Retina (tissue), 1 donor: ENCODE measurements at regions not wholly inside any gene's neighbourhood (a gene's known extent, or its start where the extent isn't known, plus 50 kb on each side); places are given as distances from the start of the nearest gene placed in this dataset.
"Not testable (repeated sequence)": the region's sequence is repeated elsewhere in the genome, so short reads cannot be mapped to it uniquely, and the experiment has no call there.

Experiments used
- DNase-seq: peaks from one replicate; pipeline ENCODE4 v3.0.0-alpha.2; 2016

DNA sequence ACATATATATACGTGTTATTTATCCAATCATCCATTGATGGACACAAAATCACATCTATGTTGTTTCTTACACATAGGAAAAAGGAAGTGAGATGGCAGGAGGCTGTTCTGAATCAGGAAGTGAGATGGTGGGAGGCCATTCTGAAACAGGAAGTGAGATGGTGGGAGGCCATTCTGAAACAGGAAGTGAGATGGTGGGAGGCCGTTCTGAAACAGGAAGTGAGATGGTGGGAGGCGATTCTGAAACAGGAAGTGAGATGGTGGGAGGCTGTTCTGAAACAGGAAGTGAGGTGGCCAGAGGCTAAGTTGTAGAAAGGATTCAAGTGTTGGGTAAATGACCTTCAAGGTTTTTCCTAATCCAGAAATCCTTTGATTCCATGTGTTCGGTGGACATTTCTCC lies 921.5 kb downstream of the TYW1 start:
- DNase-seq, result no peak

DNA sequence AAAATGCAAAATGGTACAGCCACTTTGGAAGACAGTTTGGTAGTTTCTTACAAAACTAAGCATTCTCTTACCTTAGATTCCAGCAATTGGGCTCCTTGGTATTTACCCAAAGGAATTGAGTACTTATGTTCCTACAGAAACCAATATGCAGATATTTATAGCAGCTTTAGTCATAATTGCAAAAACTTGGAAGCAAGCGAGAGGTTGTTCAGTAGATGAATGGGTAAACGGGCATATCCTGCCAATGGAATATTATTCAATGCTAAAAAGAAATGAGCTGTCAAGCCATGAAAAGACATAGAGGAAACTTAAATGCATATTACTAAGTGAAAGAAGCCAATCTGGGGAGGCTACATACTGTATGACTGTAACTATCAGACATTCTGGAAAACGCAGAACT lies 926.7 kb downstream of the TYW1 start:
- DNase-seq, result no peak

DNA sequence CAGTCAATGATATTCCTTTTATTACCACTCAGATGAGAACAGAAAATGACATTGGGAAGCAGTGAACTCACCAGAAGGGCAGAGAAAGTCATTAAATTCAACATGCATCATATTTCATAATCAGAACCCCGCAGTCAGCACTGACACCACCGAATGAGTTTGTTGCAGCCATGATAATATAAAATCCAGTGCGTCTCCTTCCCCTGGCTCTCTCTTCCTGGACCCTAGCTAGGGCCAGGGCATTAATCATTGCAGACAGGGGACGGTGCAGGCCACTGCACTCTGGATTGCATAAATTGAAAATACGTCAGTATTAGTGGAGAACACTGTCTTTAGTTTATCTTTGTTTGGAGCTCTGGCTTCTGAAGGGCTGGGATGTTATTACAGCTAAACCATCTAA lies 931.5 kb downstream of the TYW1 start:
- no peak for DNase-seq

- not testable (repeated sequence) for DNase-seq
Measured at GRCh38 chr7:67936447-67936846, 939.8 kb downstream of the TYW1 start.

DNA sequence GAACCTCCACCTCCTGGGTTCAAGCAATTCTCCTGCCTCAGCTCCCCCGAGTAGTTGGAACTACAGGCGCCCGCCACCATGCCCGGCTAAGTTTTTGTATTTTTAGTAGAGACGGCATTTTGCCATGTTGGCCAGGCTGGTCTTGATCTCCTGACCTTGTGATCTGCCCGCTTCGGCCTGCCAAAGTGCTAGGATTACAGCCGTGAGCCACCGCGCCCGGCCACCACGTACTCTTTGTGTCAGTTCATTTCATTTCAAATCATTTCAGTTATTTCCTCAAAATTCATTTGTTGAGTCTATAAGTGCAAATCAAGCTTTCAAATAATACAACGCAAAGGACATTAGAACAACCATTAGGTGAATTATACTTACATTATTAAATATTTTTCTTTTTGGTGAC lies 943.8 kb downstream of the TYW1 start:
- no peak for DNase-seq

DNA sequence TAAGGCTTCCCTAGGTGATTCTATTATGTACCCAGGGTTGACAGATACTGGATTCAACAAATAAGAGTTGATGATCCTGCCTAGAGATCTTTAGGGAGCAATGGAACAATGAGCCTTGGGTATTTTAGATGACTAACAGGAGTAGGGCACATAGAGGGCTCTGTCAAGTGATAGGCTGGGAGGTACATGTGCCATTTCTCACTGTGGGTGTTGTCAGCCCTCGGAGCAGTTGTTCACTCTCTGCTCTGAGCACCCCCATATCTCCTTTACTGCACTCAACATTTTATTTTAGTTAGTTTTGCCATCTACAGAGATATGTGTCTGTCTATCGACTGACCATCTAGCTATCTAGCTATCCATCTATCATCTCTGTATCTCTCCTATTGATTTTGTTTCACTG lies 950.6 kb downstream of the TYW1 start:
- no peak for DNase-seq

GRCh38 chr7:67947646-67948045 lies 951.0 kb downstream of the TYW1 start:
- no peak for DNase-seq

GRCh38 chr7:67950321-67951083 lies 953.9 kb downstream of the TYW1 start:
- DNase-seq, result no peak

DNA sequence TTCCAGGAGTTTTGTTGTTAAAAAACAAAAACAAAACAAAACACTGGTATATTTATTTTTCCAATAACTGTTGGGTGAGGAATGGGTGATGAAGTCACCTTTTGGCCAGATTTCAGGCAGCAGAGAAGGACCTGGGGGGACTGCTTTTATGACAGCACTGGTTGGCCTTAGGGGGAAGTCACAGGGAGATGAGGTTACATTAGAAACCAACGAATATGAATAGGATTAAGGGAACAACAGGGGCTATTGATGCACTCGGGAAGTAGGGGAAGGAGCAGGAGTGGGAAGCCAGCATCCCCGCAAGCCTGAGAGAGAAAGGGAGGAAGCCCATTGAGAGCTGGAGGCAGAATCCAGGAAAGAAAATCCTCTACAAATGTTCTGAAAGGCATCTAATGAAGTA lies 958.4 kb downstream of the TYW1 start:
- DNase-seq, result no peak

DNA sequence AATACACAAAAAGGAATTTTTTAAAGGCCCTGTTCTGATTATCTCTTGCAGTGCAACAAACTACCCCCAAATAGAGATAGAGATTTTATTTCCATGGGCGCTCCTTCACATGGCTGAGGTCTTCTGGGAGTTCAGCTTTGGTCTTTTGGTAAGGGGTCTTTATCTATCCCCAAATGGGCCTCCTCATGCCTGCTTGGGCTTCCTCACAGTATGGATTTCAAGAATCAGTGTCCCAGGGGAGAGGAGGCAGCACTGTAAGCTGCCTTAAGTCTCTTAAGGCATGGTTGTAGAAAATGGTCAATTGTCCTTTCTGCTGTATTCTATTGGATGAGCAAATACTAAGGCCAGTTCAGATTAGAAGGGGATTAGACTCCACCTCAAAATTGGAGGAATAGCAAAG lies 966.2 kb downstream of the TYW1 start:
- no peak for DNase-seq

- no peak for DNase-seq
Measured at GRCh38 chr7:67976490-67976889, 979.9 kb downstream of the TYW1 start.

GRCh38 chr7:67983486-67983885 lies 986.9 kb downstream of the TYW1 start:
- DNase-seq, result no peak

GRCh38 chr7:67984326-67984725 lies 987.7 kb downstream of the TYW1 start:
- no peak for DNase-seq

GRCh38 chr7:67989142-67989541 lies 992.5 kb downstream of the TYW1 start:
- peak; percentile 8 for DNase-seq

DNA sequence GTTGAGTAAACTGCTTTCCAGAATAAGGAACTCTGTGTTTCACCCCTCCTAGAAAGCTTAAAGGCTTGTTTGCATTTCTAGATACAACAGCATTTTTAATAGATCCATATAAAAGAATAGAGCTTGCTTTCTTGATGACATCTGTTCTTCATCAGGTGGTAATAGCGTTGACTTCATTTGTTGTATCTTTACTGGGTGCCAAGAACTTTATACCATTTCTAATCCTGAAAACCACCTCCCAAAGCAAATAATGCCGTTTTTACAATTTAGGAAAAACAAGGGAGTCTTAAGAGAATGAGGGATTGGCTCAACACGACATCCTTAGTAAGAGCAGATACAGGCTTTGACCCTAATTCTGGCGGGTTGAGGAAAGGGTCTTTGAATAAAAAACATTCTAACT lies 993.4 kb downstream of the TYW1 start:
- DNase-seq, result no peak

DNA sequence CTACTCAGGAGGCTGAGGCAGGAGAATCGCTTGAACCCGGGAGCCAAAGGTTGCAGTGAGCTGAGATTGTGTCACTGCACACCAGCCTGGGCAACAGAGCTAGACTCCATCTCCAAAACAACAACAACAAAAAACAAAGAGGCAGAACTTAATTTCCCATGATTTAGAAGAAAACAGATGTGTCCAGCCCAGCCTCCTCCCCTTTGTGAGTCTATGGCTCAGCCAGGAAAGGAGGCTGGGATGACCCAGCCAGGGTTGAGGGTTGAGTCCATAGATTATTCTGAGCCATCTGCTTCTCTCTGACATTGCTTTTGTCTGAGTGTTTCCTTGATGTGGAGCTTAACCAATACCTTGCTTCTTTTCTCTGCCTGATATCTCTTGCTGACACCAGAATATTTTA lies 994.1 kb downstream of the TYW1 start:
- no peak for DNase-seq

- no peak for DNase-seq
Measured at GRCh38 chr7:67992287-67992686, 995.7 kb downstream of the TYW1 start.

- no peak for DNase-seq
Measured at GRCh38 chr7:68005992-68006391, 1009.4 kb downstream of the TYW1 start.

- DNase-seq, result no peak
Measured at GRCh38 chr7:68006619-68007018, 1010.0 kb downstream of the TYW1 start.

GRCh38 chr7:68009716-68010115 lies 1013.1 kb downstream of the TYW1 start:
- DNase-seq, result no peak

DNA sequence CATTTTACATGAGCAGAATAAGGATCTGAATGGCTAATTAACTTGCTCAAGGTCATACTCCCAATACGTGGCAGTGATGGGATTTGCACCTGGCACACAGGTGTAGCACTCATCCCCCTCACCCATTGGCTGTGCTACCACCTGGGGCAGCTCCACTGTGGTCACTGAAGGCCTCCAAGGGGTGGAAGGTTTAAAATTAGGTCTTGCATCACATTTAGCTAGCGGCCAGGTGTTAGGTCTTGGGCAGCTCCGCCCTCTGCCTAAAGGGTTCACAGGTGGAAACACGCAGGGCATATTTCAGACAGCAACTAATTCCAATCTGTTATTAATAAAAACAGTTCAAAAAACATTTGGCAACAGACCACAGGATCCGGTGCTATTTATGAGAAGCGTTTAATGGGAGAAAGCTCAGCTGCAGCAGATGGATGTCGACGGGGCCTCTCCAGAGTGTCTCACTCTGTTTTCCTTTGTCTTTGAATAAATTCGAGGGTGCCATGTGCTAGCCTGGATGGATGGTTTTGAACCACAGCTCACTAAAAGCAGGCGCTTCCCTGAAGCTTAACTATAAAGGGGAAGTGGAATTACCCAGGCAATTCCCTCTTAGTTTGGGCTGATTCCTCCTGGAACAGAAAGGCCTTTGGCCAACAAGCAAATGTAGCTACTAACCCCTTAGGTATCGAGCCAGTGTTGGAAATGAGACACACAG lies 1017.6 kb downstream of the TYW1 start:
- no peak for DNase-seq

DNA sequence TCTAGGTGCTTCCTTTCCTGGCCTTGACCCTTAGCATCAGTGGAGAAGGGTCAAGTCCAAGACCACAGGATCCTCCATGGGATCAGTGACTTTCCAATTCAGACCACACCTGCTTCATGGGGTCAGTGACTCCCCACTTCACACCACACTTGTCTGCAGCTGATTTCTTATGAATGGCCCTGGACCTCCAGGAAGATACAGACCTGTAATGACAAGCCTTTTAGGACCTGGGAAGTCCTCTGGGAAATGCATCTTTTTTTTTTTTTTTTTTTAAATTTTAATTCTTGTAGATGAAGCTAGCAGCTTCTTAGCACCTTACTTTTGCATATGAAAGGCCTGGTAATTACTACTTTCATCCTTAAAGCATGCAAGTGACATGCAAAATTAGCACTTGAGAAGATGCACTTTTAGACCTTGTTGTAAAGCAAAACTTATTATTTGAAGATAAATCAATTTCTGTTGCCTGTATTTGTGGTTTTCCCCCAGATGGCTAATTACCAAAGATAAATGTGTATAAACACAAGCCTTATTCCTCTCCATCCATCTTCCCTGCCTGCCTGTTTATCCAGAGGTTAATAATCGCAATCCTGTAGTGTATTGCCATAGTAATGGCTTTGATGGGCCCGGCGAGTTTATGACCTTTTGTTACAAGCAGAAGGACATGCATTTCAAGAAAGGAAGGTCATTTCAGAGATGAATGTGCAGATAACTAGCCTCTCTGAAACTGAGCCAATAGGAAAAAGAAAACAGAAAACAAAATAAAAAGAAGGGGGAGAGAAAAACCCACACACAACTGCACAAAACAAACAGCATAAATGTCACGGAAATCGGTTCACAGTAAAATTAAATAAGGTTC lies 1018.7 kb downstream of the TYW1 start:
- DNase-seq, result no peak

- no peak for DNase-seq
Measured at GRCh38 chr7:68015978-68016532, 1019.4 kb downstream of the TYW1 start.
